ENCODE measurements at regions not wholly inside any gene's neighbourhood (a gene's known extent, or its start where the extent isn't known, plus 50 kb on each side); places are given as distances from the start of the nearest gene placed in this dataset.

GRCh38 chr2:39932198-39932597, 153.1 kb upstream of the THUMPD2 start:
- Histone ChIP-seq H3K9me3 (ENCODE audit: low read depth, low read length) (no peaks in the 10 kb centered on the region), H3K27ac (no peak overlapping the region), H3K36me3 (ENCODE audit: insufficient read depth, low read length) (no peaks in the 10 kb centered on the region), H3K9ac (ENCODE audit: insufficient read length) (no peak overlapping the region), H3K4me3 (no peak overlapping the region)
- TF ChIP-seq EZH2 (IDR thresholded peaks at IDR 0.05) (no peak), POLR2AphosphoS5 (IDR thresholded peaks at IDR 0.05; ENCODE audit: borderline replicate concordance, low read depth, low read length) (no peak), FOXP2 (optimal IDR thresholded peaks at IDR 0.05; ENCODE audit: control extremely low read depth, extremely low read length, insufficient read depth) (no peak)
- no peak for DNase-seq (ENCODE audit: low read depth, low spot score)

GRCh38 chr2:39930175-39930917, 151.3 kb upstream of the THUMPD2 start:
- H3K4me3 ChIP-seq = no peak overlapping the region
- H3K27ac ChIP-seq = no peak overlapping the region
- TF ChIP-seq FOXP2 (optimal IDR thresholded peaks at IDR 0.05; ENCODE audit: control extremely low read depth, extremely low read length, insufficient read depth) = no peak
- TF ChIP-seq EZH2 (IDR thresholded peaks at IDR 0.05) = no peak
- no peak for TF ChIP-seq POLR2AphosphoS5 (IDR thresholded peaks at IDR 0.05; ENCODE audit: borderline replicate concordance, low read depth, low read length)
- H3K36me3 ChIP-seq (ENCODE audit: insufficient read depth, low read length) = no peaks in the 10 kb centered on the region
- DNase-seq (ENCODE audit: low read depth, low spot score) = no peak
- no peak overlapping the region for H3K9ac ChIP-seq (ENCODE audit: insufficient read length)
- H3K9me3 ChIP-seq (ENCODE audit: low read depth, low read length) = no peaks in the 10 kb centered on the region

DNA sequence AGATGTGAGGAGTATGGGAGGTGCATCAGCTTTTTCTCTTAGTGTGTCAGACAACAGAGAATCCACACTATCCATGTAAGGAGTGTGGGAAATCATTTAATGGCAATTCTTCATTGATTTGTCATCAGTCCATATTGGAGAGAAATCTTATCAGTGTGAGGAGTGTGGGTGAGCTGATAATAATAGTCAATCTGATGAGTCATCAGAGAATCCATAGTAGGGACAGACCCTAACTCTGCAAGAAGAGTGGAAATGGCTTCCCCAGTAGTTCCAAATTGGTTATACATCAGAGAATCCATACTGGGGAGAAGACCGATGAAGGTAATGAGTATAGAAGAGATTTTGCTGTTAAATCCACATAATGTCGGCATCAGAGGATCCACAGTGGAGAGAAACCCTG, 150.5 kb upstream of the THUMPD2 start:
- no peak overlapping the region for H3K27ac ChIP-seq
- H3K36me3 ChIP-seq (ENCODE audit: insufficient read depth, low read length) = no peaks in the 10 kb centered on the region
- DNase-seq (ENCODE audit: low read depth, low spot score) = no peak
- TF ChIP-seq POLR2AphosphoS5 (IDR thresholded peaks at IDR 0.05; ENCODE audit: borderline replicate concordance, low read depth, low read length) (no peak), EZH2 (IDR thresholded peaks at IDR 0.05) (no peak), FOXP2 (optimal IDR thresholded peaks at IDR 0.05; ENCODE audit: control extremely low read depth, extremely low read length, insufficient read depth) (no peak)
- no peak overlapping the region for H3K9ac ChIP-seq (ENCODE audit: insufficient read length)
- no peaks in the 10 kb centered on the region for H3K9me3 ChIP-seq (ENCODE audit: low read depth, low read length)
- H3K4me3 ChIP-seq = no peak overlapping the region

DNA sequence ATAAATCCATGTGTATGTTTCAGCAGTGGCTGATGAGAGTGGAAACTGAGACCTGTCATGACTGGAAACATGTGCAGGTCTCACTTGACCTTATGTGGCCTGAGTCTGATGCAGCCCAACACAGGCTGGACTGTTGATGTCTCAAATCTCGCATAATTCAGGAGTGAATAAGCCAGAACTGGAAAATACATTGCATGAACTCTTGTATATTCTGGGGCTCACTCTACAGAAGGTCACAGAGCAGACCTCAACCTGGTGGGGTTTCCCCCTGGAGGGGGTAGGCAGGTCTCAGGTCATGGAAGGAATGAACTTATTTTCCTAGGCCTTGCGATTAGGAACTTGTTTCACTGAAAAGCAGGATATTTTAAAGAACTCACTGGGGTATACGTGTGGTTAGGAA, 146.3 kb upstream of the THUMPD2 start:
- Histone ChIP-seq H3K9me3 (ENCODE audit: low read depth, low read length) (no peaks in the 10 kb centered on the region), H3K4me3 (no peak overlapping the region), H3K27ac (no peak overlapping the region), H3K36me3 (ENCODE audit: insufficient read depth, low read length) (no peaks in the 10 kb centered on the region), H3K9ac (ENCODE audit: insufficient read length) (no peak overlapping the region)
- DNase-seq (ENCODE audit: low read depth, low spot score) = no peak
- TF ChIP-seq FOXP2 (optimal IDR thresholded peaks at IDR 0.05; ENCODE audit: control extremely low read depth, extremely low read length, insufficient read depth) = no peak
- TF ChIP-seq EZH2 (IDR thresholded peaks at IDR 0.05) = no peak
- TF ChIP-seq POLR2AphosphoS5 (IDR thresholded peaks at IDR 0.05; ENCODE audit: borderline replicate concordance, low read depth, low read length) = no peak

DNA sequence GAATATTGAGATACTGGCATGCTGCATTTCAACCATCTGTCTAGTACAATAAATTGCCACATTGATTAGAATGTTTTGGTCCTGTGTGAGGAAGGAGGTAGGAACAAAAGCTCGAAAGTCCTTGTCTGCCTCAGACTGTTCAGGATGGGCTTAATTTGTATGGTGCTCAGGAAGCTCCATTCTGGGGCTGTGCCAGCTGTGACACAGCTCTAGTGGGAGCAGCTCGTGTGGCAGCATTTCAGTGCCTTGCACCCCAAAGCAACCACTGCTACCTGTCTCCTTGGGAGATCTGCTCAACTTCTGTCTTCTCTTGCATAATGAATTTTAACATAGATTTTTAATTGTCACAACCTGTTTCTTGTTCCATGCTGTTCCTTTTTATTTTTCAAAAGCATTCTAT, 144.4 kb upstream of the THUMPD2 start:
- TF ChIP-seq EZH2 (IDR thresholded peaks at IDR 0.05) (no peak), POLR2AphosphoS5 (IDR thresholded peaks at IDR 0.05; ENCODE audit: borderline replicate concordance, low read depth, low read length) (no peak), FOXP2 (optimal IDR thresholded peaks at IDR 0.05; ENCODE audit: control extremely low read depth, extremely low read length, insufficient read depth) (no peak)
- no peak for DNase-seq (ENCODE audit: low read depth, low spot score)
- Histone ChIP-seq H3K36me3 (ENCODE audit: insufficient read depth, low read length) (no peaks in the 10 kb centered on the region), H3K4me3 (no peak overlapping the region), H3K9ac (ENCODE audit: insufficient read length) (no peak overlapping the region), H3K9me3 (ENCODE audit: low read depth, low read length) (no peaks in the 10 kb centered on the region), H3K27ac (no peak overlapping the region)

GRCh38 chr2:39922679-39923405, 143.8 kb upstream of the THUMPD2 start:
- TF ChIP-seq FOXP2 (optimal IDR thresholded peaks at IDR 0.05; ENCODE audit: control extremely low read depth, extremely low read length, insufficient read depth) = no peak
- TF ChIP-seq POLR2AphosphoS5 (IDR thresholded peaks at IDR 0.05; ENCODE audit: borderline replicate concordance, low read depth, low read length) = no peak
- no peak for TF ChIP-seq EZH2 (IDR thresholded peaks at IDR 0.05)
- no peaks in the 10 kb centered on the region for H3K9me3 ChIP-seq (ENCODE audit: low read depth, low read length)
- H3K4me3 ChIP-seq = no peak overlapping the region
- H3K9ac ChIP-seq (ENCODE audit: insufficient read length) = no peak overlapping the region
- H3K36me3 ChIP-seq (ENCODE audit: insufficient read depth, low read length) = no peaks in the 10 kb centered on the region
- no peak overlapping the region for H3K27ac ChIP-seq
- no peak for DNase-seq (ENCODE audit: low read depth, low spot score)

- Histone ChIP-seq H3K27ac (no peak overlapping the region), H3K4me3 (no peak overlapping the region), H3K9ac (ENCODE audit: insufficient read length) (no peak overlapping the region), H3K36me3 (ENCODE audit: insufficient read depth, low read length) (no peaks in the 10 kb centered on the region), H3K9me3 (ENCODE audit: low read depth, low read length) (no peaks in the 10 kb centered on the region)
- TF ChIP-seq POLR2AphosphoS5 (IDR thresholded peaks at IDR 0.05; ENCODE audit: borderline replicate concordance, low read depth, low read length) (no peak), EZH2 (IDR thresholded peaks at IDR 0.05) (no peak), FOXP2 (optimal IDR thresholded peaks at IDR 0.05; ENCODE audit: control extremely low read depth, extremely low read length, insufficient read depth) (no peak)
- DNase-seq (ENCODE audit: low read depth, low spot score) = no peak
These were observed 141.3 kb upstream of the THUMPD2 start for GRCh38 chr2:39920307-39920801.

DNA sequence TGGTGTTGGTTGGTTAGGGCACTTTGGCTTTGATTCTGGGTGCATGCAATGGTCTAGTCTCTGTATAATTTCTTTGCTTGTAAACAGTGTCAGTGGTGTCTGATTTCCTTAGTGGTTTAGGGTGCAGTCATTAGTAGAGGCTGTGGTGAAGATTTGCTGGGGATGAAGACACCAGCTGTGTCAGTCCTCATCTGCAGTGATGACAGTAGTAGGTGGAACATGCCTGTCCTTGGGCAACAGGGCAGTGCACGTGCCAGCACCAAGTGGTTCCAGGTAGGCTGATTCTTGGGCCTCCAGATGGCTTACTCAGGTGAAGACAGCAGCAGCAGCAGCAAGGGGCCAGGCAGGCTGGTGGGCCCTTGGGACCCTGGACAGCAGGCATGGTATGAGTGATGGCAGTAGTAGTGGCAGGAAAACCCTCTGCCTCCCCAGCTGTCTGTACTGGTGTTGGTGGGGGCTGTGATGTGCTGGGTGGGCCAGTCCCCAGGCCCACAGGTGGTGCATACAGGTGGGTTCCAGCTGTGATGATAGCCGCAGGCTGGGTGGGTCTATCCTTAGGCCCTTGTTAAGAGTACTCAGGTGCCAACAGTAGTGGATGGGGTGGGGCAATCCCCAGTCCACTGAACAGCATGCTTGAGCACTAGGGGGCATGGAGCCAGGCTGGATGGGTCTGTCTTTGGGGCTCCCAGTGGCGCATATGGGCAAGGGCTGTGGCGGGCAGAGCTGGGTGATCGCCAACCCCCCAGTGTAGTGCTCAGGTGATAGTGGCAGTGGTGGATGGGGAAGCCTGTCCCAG, 140.7 kb upstream of the THUMPD2 start:
- H3K4me3 ChIP-seq = no peak overlapping the region
- no peaks in the 10 kb centered on the region for H3K9me3 ChIP-seq (ENCODE audit: low read depth, low read length)
- no peaks in the 10 kb centered on the region for H3K36me3 ChIP-seq (ENCODE audit: insufficient read depth, low read length)
- no peak for TF ChIP-seq EZH2 (IDR thresholded peaks at IDR 0.05)
- TF ChIP-seq POLR2AphosphoS5 (IDR thresholded peaks at IDR 0.05; ENCODE audit: borderline replicate concordance, low read depth, low read length) = no peak
- TF ChIP-seq FOXP2 (optimal IDR thresholded peaks at IDR 0.05; ENCODE audit: control extremely low read depth, extremely low read length, insufficient read depth) = no peak
- no peak for DNase-seq (ENCODE audit: low read depth, low spot score)
- H3K9ac ChIP-seq (ENCODE audit: insufficient read length) = no peak overlapping the region
- no peak overlapping the region for H3K27ac ChIP-seq
